Trophoblast cell (in vitro differentiated cells and primary cell): ENCODE measurements at regions not wholly inside any gene's neighbourhood (a gene's known extent, or its start where the extent isn't known, plus 50 kb on each side); places are given as distances from the start of the nearest gene placed in this dataset.

ENCODE experiments used
- DNase-seq, 2 donors: peaks; one replicate each; pipeline ENCODE4 v3.0.0-alpha.2; 2016
- H2AFZ ChIP-seq: 2 replicates; pipeline ENCODE4 v1.6.1; 2013; ENCODE audit warnings: low read length, moderate library complexity, mild to moderate bottlenecking; ENCODE audit not compliant: insufficient read depth, poor library complexity
- H2AK5ac ChIP-seq: 2 replicates; pipeline ENCODE4 v1.6.1; 2013; ENCODE audit warnings: mild to moderate bottlenecking, low read length
- H2BK120ac ChIP-seq: 2 replicates; pipeline ENCODE4 v1.6.1; 2013; ENCODE audit warnings: low read length, mild to moderate bottlenecking, moderate library complexity; ENCODE audit not compliant: insufficient read depth, poor library complexity
- H2BK12ac ChIP-seq: 2 replicates; pipeline ENCODE4 v1.6.1; 2013; ENCODE audit warnings: mild to moderate bottlenecking, low read length, moderate library complexity
- H2BK5ac ChIP-seq: 2 replicates; pipeline ENCODE4 v1.6.1; 2013; ENCODE audit warnings: low read length, low read depth, moderate library complexity, mild to moderate bottlenecking; ENCODE audit not compliant: poor library complexity
- H3K14ac ChIP-seq: 2 replicates; pipeline ENCODE4 v1.6.1; 2013; ENCODE audit warnings: mild to moderate bottlenecking, low read length
- H3K18ac ChIP-seq: 2 replicates; pipeline ENCODE4 v1.6.1; 2013; ENCODE audit warnings: mild to moderate bottlenecking, low read length
- H3K23ac ChIP-seq: 2 replicates; pipeline ENCODE4 v1.6.1; 2013; ENCODE audit warnings: low read length
- H3K27ac ChIP-seq: 2 replicates; pipeline ENCODE4 v1.5.1; 2013; ENCODE audit warnings: low read depth, mild to moderate bottlenecking, inconsistent platforms, low read length, moderate library complexity
- H3K27me3 ChIP-seq: 2 replicates; pipeline ENCODE4 v1.6.1; 2013; ENCODE audit warnings: inconsistent platforms, mild to moderate bottlenecking, low read length, moderate library complexity; ENCODE audit not compliant: insufficient read depth
- H3K36me3 ChIP-seq, 2 experiments: 1 replicate in 1 of 2; 2 replicates in 1 of 2; pipeline ENCODE4 v1.6.1; 2013; ENCODE audit warnings: low read length in 2 of 2, mild to moderate bottlenecking in 2 of 2, moderate library complexity in 1 of 2; ENCODE audit not compliant: insufficient read depth in 2 of 2, control insufficient read depth in 1 of 2
- H3K4ac ChIP-seq: 2 replicates; pipeline ENCODE4 v1.6.1; 2013; ENCODE audit warnings: low read depth, mild to moderate bottlenecking, low read length, moderate library complexity
- H3K4me1 ChIP-seq, 2 experiments: 1 replicate in 1 of 2; 2 replicates in 1 of 2; pipeline ENCODE4 v1.6.1; 2013; ENCODE audit warnings: low read length in 2 of 2, mild to moderate bottlenecking in 2 of 2, moderate library complexity in 1 of 2; ENCODE audit not compliant: insufficient read depth in 2 of 2, control insufficient read depth in 1 of 2
- H3K4me2 ChIP-seq: 2 replicates; pipeline ENCODE4 v1.6.1; 2013; ENCODE audit warnings: inconsistent platforms, mild to moderate bottlenecking, low read length, moderate library complexity
- H3K4me3 ChIP-seq: 2 replicates; pipeline ENCODE4 v1.5.1; 2013; ENCODE audit warnings: mild to moderate bottlenecking, low read depth, low read length, inconsistent platforms
- H3K79me1 ChIP-seq: one replicate; pipeline ENCODE4 v1.6.1; 2013; ENCODE audit warnings: low read length
- H3K79me2 ChIP-seq: 2 replicates; pipeline ENCODE4 v1.6.1; 2013; ENCODE audit warnings: low read length, mild to moderate bottlenecking; ENCODE audit not compliant: control insufficient read depth, insufficient read depth, poor library complexity
- H3K9ac ChIP-seq: 2 replicates; pipeline ENCODE4 v1.6.1; 2013; ENCODE audit warnings: mild to moderate bottlenecking, low read length
- H3K9me3 ChIP-seq: 2 replicates; pipeline ENCODE4 v1.6.1; 2013; ENCODE audit warnings: low read depth, mild to moderate bottlenecking, control low read depth, inconsistent platforms, low read length; ENCODE audit not compliant: insufficient read depth
- H4K12ac ChIP-seq: 2 replicates; pipeline ENCODE4 v1.6.1; 2013; ENCODE audit warnings: low read depth, mild to moderate bottlenecking, low read length, moderate library complexity
- H4K8ac ChIP-seq: 2 replicates; pipeline ENCODE4 v1.6.1; 2013; ENCODE audit warnings: low read depth, mild to moderate bottlenecking, low read length, moderate library complexity
- H4K91ac ChIP-seq: one replicate; pipeline ENCODE4 v1.6.1; 2013; ENCODE audit warnings: low read depth, mild to moderate bottlenecking, low read length, moderate library complexity
- WGBS: extraction: QIAGEN DNeasy Blood & Tissue Kit; methylation state at CpG from one replicate; pipeline ENCODE4 v1.1.7; 2013; ENCODE audit warnings: missing lambda C conversion rate; ENCODE audit not compliant: insufficient read length, insufficient coverage; ENCODE audit errors: extremely low coverage; 5-methylcytosine and 5-hydroxymethylcytosine counted together

DNA sequence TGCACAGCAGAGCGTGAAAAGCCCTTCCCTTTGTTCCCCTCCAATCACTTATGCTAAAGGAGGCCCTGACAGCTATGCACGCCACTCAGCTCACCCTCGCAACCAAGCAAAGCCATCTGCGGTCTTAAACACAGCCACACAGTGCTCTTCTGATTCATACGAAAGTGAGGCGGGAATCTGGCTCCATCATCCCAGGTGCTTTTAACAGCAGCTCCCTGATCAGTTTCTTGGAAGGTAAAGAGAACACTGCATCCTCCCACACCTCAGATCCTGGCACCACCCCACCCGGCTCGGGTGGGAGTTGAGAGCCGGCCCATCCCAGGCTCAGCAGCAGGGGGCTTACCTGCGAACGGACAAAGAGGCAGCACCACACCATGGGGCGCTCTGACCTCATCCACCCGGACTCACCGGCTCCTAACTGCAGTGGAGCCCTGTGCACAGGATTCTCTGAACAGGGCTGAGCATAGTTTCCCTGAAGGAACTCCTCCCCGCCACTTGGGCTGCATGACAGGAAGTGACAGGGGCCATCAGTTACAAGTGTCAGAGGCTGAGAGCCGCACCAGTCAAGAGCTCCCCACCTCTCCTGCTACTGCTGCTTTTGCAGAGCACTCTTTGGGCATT, 114.3 kb upstream of the ARHGEF3 start:
- no peak overlapping the region for H4K91ac ChIP-seq
- no peak overlapping the region for H2AFZ ChIP-seq
- H2BK12ac ChIP-seq, result no peak overlapping the region
- H3K14ac ChIP-seq, result no peak overlapping the region
- no CpG with 5 or more reads among the region's 16 CpGs for WGBS
- H3K4me2 ChIP-seq, result no peak overlapping the region
- H3K27ac ChIP-seq, result no peak overlapping the region
- H3K4me1 ChIP-seq, result peaks cover 3 to 4% of the 10 kb centered on the region in 2 experiments
- H2BK120ac ChIP-seq, result no peak overlapping the region
- H3K27me3 ChIP-seq, result no peaks in the 10 kb centered on the region
- no peaks in the 10 kb centered on the region for H3K79me1 ChIP-seq
- no peak overlapping the region for H2AK5ac ChIP-seq
- H3K9me3 ChIP-seq, result no peaks in the 10 kb centered on the region
- no peak overlapping the region for H3K4me3 ChIP-seq
- no peak overlapping the region for H4K12ac ChIP-seq
- H3K36me3 ChIP-seq, result no peaks in the 10 kb centered on the region
- H4K8ac ChIP-seq, result no peak overlapping the region
- no peaks in the 10 kb centered on the region for H3K79me2 ChIP-seq
- no peak overlapping the region for H3K9ac ChIP-seq
- H3K23ac ChIP-seq, result no peak overlapping the region
- no peak overlapping the region for H3K18ac ChIP-seq
- no peak for DNase-seq
- no peak overlapping the region for H3K4ac ChIP-seq
- no peak overlapping the region for H2BK5ac ChIP-seq

GRCh38 chr3:56914646-56915045, 112.9 kb upstream of the ARHGEF3 start:
- Histone ChIP-seq H3K14ac (no peak overlapping the region), H2BK12ac (no peak overlapping the region), H3K18ac (no peak overlapping the region), H3K36me3 (no peaks in the 10 kb centered on the region), H3K4me2 (no peak overlapping the region), H3K4me3 (no peak overlapping the region), H3K23ac (no peak overlapping the region), H4K12ac (no peak overlapping the region), H3K9me3 (no peaks in the 10 kb centered on the region), H3K27me3 (no peaks in the 10 kb centered on the region), H2BK120ac (no peak overlapping the region), H4K91ac (no peak overlapping the region), H3K4me1 (peaks cover 3 to 4% of the 10 kb centered on the region in 2 experiments), H3K4ac (no peak overlapping the region), H2AFZ (no peak overlapping the region), H3K27ac (no peak overlapping the region), H3K9ac (no peak overlapping the region), H2BK5ac (no peak overlapping the region), H4K8ac (no peak overlapping the region), H3K79me1 (no peaks in the 10 kb centered on the region), H3K79me2 (no peaks in the 10 kb centered on the region), H2AK5ac (no peak overlapping the region)
- DNase-seq, result no peak
- no CpG with 5 or more reads among the region's 3 CpGs for WGBS

DNA sequence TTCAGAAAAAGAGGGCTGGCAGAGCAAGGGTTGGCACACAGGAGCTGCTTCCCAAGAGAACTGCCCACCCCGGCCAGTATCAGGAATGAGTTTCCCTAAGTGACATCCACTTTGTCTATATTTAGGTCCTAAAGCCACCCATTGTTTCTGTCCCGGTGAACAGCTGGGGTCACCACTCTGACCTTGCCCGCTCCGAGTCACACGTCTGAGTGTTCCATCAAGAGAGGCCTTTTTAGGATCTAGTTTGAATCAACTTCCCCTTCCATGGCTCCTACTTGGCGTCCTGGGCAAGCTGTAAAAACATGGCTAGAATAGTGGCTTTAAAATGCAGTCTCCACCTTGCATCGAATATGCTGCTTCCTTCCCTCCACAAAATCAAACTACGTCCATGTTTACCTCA, 109.6 kb upstream of the ARHGEF3 start:
- Histone ChIP-seq H2BK120ac (no peak overlapping the region), H2AFZ (no peak overlapping the region), H3K9ac (no peak overlapping the region), H4K8ac (no peak overlapping the region), H3K27me3 (no peaks in the 10 kb centered on the region), H3K9me3 (no peaks in the 10 kb centered on the region), H2BK5ac (no peak overlapping the region), H3K4me1 (peaks cover 3 to 4% of the 10 kb centered on the region in 2 experiments), H3K79me1 (no peaks in the 10 kb centered on the region), H4K12ac (no peak overlapping the region), H3K79me2 (no peaks in the 10 kb centered on the region), H3K4me2 (no peak overlapping the region), H3K4ac (no peak overlapping the region), H3K14ac (no peak overlapping the region), H2BK12ac (no peak overlapping the region), H3K27ac (no peak overlapping the region), H3K23ac (no peak overlapping the region), H3K36me3 (no peaks in the 10 kb centered on the region), H4K91ac (no peak overlapping the region), H3K18ac (no peak overlapping the region), H2AK5ac (no peak overlapping the region), H3K4me3 (no peak overlapping the region)
- WGBS, result no CpG with 5 or more reads among the region's 8 CpGs
- DNase-seq, result no peak

DNA sequence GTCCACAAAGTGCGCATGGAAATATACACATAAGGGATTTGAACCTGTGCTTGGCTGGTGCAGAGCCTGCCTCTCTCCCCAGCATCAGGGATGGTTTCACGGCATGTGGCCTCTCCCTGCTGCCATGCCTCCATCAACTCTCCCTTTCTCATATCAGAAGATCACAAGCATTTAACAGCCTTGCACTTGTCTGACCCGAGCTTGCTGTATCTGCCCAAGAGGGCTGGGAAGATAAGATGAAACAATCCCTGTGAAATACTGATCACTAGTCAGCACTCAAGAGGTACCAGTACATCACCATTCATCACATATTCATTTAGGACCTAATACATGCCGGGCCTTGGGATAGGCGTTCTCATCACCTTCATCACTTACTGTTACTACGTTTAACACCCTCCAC, 107.6 kb upstream of the ARHGEF3 start:
- Histone ChIP-seq H3K27me3 (no peaks in the 10 kb centered on the region), H3K14ac (no peak overlapping the region), H3K18ac (no peak overlapping the region), H3K23ac (no peak overlapping the region), H4K91ac (no peak overlapping the region), H3K36me3 (no peaks in the 10 kb centered on the region), H3K4ac (no peak overlapping the region), H3K79me1 (no peaks in the 10 kb centered on the region), H2AFZ (no peak overlapping the region), H3K4me3 (no peak overlapping the region), H2BK5ac (no peak overlapping the region), H4K8ac (no peak overlapping the region), H3K9me3 (no peaks in the 10 kb centered on the region), H2AK5ac (no peak overlapping the region), H3K4me1 (peaks cover 2 to 3% of the 10 kb centered on the region in 2 experiments), H3K4me2 (no peak overlapping the region), H4K12ac (no peak overlapping the region), H3K27ac (no peak overlapping the region), H3K79me2 (no peaks in the 10 kb centered on the region), H2BK12ac (no peak overlapping the region), H2BK120ac (no peak overlapping the region), H3K9ac (no peak overlapping the region)
- DNase-seq, result no peak
- no CpG with 5 or more reads among the region's 6 CpGs for WGBS
